ENCODE measurements at regions not wholly inside any gene's neighbourhood (a gene's known extent, or its start where the extent isn't known, plus 50 kb on each side); places are given as distances from the start of the nearest gene placed in this dataset.

DNA sequence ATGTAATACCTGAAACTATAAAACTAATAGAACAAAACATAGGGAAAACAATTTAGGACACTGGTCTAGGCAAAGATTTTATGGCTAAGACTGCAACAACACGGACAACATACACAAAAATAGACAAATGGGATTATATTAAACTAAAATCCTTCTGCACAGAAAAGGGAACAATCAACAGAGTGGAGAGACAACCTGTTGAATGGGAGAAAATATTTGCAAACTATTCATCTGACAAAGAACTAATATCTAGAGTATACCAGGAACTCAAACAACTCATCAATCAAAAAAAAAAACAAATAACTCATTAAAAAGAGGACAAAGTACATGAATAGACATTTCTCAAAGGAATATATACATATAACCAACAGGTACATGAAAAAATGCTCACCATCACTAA lies 174.5 kb downstream of the FNDC1 start:
- no peak for TF ChIP-seq POLR2A (IDR thresholded peaks at IDR 0.05)
- TF ChIP-seq, protein P1, sequence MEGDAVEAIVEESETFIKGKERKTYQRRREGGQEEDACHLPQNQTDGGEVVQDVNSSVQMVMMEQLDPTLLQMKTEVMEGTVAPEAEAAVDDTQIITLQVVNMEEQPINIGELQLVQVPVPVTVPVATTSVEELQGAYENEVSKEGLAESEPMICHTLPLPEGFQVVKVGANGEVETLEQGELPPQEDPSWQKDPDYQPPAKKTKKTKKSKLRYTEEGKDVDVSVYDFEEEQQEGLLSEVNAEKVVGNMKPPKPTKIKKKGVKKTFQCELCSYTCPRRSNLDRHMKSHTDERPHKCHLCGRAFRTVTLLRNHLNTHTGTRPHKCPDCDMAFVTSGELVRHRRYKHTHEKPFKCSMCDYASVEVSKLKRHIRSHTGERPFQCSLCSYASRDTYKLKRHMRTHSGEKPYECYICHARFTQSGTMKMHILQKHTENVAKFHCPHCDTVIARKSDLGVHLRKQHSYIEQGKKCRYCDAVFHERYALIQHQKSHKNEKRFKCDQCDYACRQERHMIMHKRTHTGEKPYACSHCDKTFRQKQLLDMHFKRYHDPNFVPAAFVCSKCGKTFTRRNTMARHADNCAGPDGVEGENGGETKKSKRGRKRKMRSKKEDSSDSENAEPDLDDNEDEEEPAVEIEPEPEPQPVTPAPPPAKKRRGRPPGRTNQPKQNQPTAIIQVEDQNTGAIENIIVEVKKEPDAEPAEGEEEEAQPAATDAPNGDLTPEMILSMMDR (IDR thresholded peaks at IDR 0.05): no peak
